Endothelial cell of umbilical vein (primary cell): ENCODE measurements at regions not wholly inside any gene's neighbourhood (a gene's known extent, or its start where the extent isn't known, plus 50 kb on each side); places are given as distances from the start of the nearest gene placed in this dataset. TPM values are rescaled to one million over a fixed set of nuclear protein-coding genes. Genes with fewer than 3 reads are reported as not detected.

ENCODE experiments used
- BruUV-seq: library from RNA; stranded (reverse); fragments of 400-500 nt; replicated peaks from 2 replicates; lab custom pipeline; 2021; lab: Mats Ljungman, UMichigan
- CTCF ChIA-PET: fragments of 300-600, 350-600 bp; sonication (Branson Sonifier 250); formaldehyde crosslinking; loops from one replicate; lab custom pipeline; 2021; ENCODE audit warnings: antibody characterized with exemption, inconsistent platforms; lab: Charles Lee
- POLR2A ChIA-PET: fragments of 300-600, 350-600 bp; sonication (Branson Sonifier 250); formaldehyde crosslinking; loops from one replicate; lab custom pipeline; 2021; ENCODE audit warnings: antibody characterized with exemption, inconsistent platforms; lab: Charles Lee
- DNase-seq: peaks from one replicate; pipeline ENCODE4 v3.0.0-alpha.2; 2011; ENCODE audit warnings: low read depth, low spot score
- FAIRE-seq: peaks from 2 replicates; lab custom pipeline; 2011; peaks lifted over from hg19 to GRCh38; lab: Jason Lieb, UNC
- H2AFZ ChIP-seq: 2 replicates; pipeline ENCODE4 v1.6.0; 2012; ENCODE audit warnings: low read depth, low read length, control low read depth, inconsistent platforms
- H3K27ac ChIP-seq: 2 replicates; pipeline ENCODE4 v1.5.1; 2011; ENCODE audit warnings: low read depth, mild to moderate bottlenecking, control low read depth, low read length, moderate library complexity; ENCODE audit not compliant: insufficient read depth
- H3K27me3 ChIP-seq, 2 experiments: 2 replicates each; pipeline versions ENCODE4 v1.6.0 to v1.6.1; 2011; ENCODE audit warnings: low read length in 2 of 2, mixed read lengths in 1 of 2; ENCODE audit not compliant: control insufficient read depth in 2 of 2, insufficient read depth in 2 of 2
- H3K36me3 ChIP-seq, 2 experiments: 2 replicates in 1 of 2; 3 replicates in 1 of 2; pipeline ENCODE4 v1.5.1; 2011; ENCODE audit warnings: low read length in 2 of 2, mild to moderate bottlenecking in 1 of 2, moderate library complexity in 1 of 2; ENCODE audit not compliant: control insufficient read depth in 2 of 2, insufficient read depth in 2 of 2; ENCODE audit errors: extremely low read depth in 1 of 2
- H3K4me1 ChIP-seq: 3 replicates; pipeline ENCODE4 v1.5.1; 2011; ENCODE audit warnings: mild to moderate bottlenecking, low read length; ENCODE audit not compliant: control insufficient read depth, insufficient read depth; ENCODE audit errors: extremely low read depth
- H3K4me2 ChIP-seq: 2 replicates; pipeline ENCODE4 v1.6.1; 2011; ENCODE audit warnings: low read length, control low read depth, mixed read lengths; ENCODE audit not compliant: insufficient read depth
- H3K4me3 ChIP-seq, 3 experiments: fragments of 200-600 bp in 1 of 3; sonication (generic), shearing (Covaris generic) in 1 of 3; replicated peaks in 1 of 3; 2 replicates each; pipeline ENCODE4 v1.5.1; 2011 to 2016; ENCODE audit warnings: control low read depth in 3 of 3, low read length in 3 of 3, mild to moderate bottlenecking in 2 of 3, inconsistent platforms in 1 of 3, low read depth in 1 of 3, moderate library complexity in 1 of 3; ENCODE audit not compliant: insufficient read depth in 1 of 3
- H3K79me2 ChIP-seq: 2 replicates; pipeline ENCODE4 v1.6.0; 2012; ENCODE audit warnings: low read length, inconsistent platforms; ENCODE audit not compliant: control insufficient read depth, insufficient read depth
- H3K9ac ChIP-seq: replicated peaks from 2 replicates; pipeline ENCODE3; 2011; ENCODE audit warnings: low read length, control low read depth; ENCODE audit not compliant: insufficient read depth; ENCODE audit errors: extremely low read depth
- H3K9me1 ChIP-seq: replicated peaks from 3 replicates; pipeline ENCODE4 v1.6.0; 2011; ENCODE audit warnings: mild to moderate bottlenecking, low read length; ENCODE audit not compliant: control insufficient read depth, insufficient read depth; ENCODE audit errors: extremely low read depth
- H3K9me3 ChIP-seq: replicated peaks from 2 replicates; pipeline ENCODE4 v1.5.1; 2012; ENCODE audit warnings: low read length, inconsistent platforms; ENCODE audit not compliant: control insufficient read depth, insufficient read depth
- H4K20me1 ChIP-seq: replicated peaks from 2 replicates; pipeline ENCODE3; 2011; ENCODE audit warnings: mild to moderate bottlenecking, low read length; ENCODE audit not compliant: control insufficient read depth, insufficient read depth; ENCODE audit errors: extremely low read depth
- EZH2 ChIP-seq: IDR thresholded peaks from 2 replicates; pipeline ENCODE4 v1.6.1; 2012; ENCODE audit warnings: borderline replicate concordance, low read depth, mild to moderate bottlenecking, moderate library complexity, low read length, inconsistent platforms; ENCODE audit not compliant: severe bottlenecking
- FOS ChIP-seq: IDR thresholded peaks from 2 replicates; pipeline ENCODE4 v1.6.1; 2011; ENCODE audit warnings: mild to moderate bottlenecking, low read length, moderate library complexity, borderline replicate concordance; ENCODE audit not compliant: insufficient read depth
- GATA2 ChIP-seq: IDR thresholded peaks from 2 replicates; pipeline ENCODE4 v1.7.0; 2011; ENCODE audit warnings: low read depth, mild to moderate bottlenecking, moderate library complexity, mixed read lengths, low read length; ENCODE audit not compliant: insufficient read length, insufficient read depth
- JUN ChIP-seq: IDR thresholded peaks from 2 replicates; pipeline ENCODE4 v1.6.1; 2011; ENCODE audit warnings: borderline replicate concordance, low read depth; ENCODE audit not compliant: insufficient read length, insufficient read depth
- POLR2A ChIP-seq: IDR thresholded peaks from 2 replicates; pipeline ENCODE4 v1.6.1; 2012; ENCODE audit warnings: low read depth, mild to moderate bottlenecking, control low read depth, low read length
- POLR2AphosphoS5 ChIP-seq: IDR thresholded peaks from 2 replicates; pipeline ENCODE4 v1.6.1; 2012; ENCODE audit warnings: low read depth, mild to moderate bottlenecking, control low read depth, low read length, moderate library complexity; ENCODE audit not compliant: insufficient read depth
- dilution Hi-C: fragments of 300-500 bp; cut with MboI; formaldehyde crosslinking; loops from one replicate; pipeline ENCODE4 v1.15.0; 2019; ENCODE audit warnings: low sequenced_read_pairs; ENCODE audit not compliant: extremely low pct_ligation_motif_present
- intact Hi-C: fragments of 100-400 bp; cut with micrococcal nuclease; formaldehyde crosslinking; loops from one replicate; pipeline ENCODE4 v1.10.0; 2022
- small RNA-seq: library from RNA; depleted of rRNA; stranded (forward); fragments of <200 nt; gene quantifications from one replicate; pipeline ENCODE3, GENCODE V24; 2012; ENCODE audit warnings: low replicate concordance, low read depth; ENCODE audit not compliant: insufficient read depth, insufficient read length
- TF ChIP-seq, protein P1 (sequence below): IDR thresholded peaks from 2 replicates; pipeline ENCODE4 v1.6.1; 2011; ENCODE audit not compliant: insufficient read depth, insufficient read length

DNA sequence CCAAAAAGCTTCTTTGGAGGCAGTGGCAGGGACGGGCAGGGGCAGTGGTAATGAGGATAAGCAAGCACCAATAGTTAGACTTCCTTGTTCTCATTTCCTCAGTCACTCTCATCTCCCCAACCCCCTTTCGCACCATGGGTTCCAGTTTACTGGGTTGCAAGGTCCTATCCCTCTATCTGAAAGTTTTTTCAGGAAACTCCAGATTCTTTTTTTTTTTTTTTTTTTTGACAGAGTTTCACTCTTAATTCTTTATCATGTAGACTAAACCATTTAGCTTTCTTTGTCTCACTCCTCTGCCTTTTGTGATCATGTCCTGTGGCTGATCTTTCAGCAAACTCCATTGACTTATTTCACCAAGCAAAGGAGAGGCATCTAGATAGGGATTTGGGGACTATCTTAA is 51.4 kb upstream of the GMDS start:
- no peak for FAIRE-seq

More for the DNA sequence above, 51.4 kb upstream of the GMDS start:
- no peak for DNase-seq
- Histone ChIP-seq H4K20me1 (no peaks in the 10 kb centered on the region), H3K27me3 (no peaks in the 10 kb centered on the region), H3K27ac (no peak overlapping the region), H3K4me1 (no peaks in the 10 kb centered on the region), H3K4me2 (no peak overlapping the region), H3K9ac (no peak overlapping the region), H3K9me1 (no peaks in the 10 kb centered on the region), H3K79me2 (no peaks in the 10 kb centered on the region), H2AFZ (no peak overlapping the region), H3K4me3 (no peak overlapping the region), H3K9me3 (no peaks in the 10 kb centered on the region), H3K36me3 (no peaks in the 10 kb centered on the region)
- BruUV-seq: no TSS peak
- intact Hi-C loops: no loop called here
- no peak for TF ChIP-seq POLR2AphosphoS5
- TF ChIP-seq, protein P1, sequence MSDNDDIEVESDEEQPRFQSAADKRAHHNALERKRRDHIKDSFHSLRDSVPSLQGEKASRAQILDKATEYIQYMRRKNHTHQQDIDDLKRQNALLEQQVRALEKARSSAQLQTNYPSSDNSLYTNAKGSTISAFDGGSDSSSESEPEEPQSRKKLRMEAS: no peak
- TF ChIP-seq EZH2: no peak
- TF ChIP-seq POLR2A: no peak
- TF ChIP-seq JUN: no peak
- TF ChIP-seq GATA2: no peak
- no peak for TF ChIP-seq FOS
- dilution Hi-C loops: no loop called here
- ChIA-PET POLR2A (no interaction called here), CTCF (no interaction called here)

Small RNA genes lying in the stretch of these regions (small RNA-seq; reads per million reads assigned to genes)
- not detected for gene HMGN2P28
